GM21423 (cell line): ENCODE measurements at regions not wholly inside any gene's neighbourhood (a gene's known extent, or its start where the extent isn't known, plus 50 kb on each side); places are given as distances from the start of the nearest gene placed in this dataset.

Experiments
- ATAC-seq: cut with Tn5 transposase; IDR thresholded peaks from one replicate; pipeline ENCODE4 v1.9.1; 2021; ENCODE audit warnings: mild to moderate bottlenecking, moderate library complexity; ENCODE audit not compliant: unreplicated experiment

DNA sequence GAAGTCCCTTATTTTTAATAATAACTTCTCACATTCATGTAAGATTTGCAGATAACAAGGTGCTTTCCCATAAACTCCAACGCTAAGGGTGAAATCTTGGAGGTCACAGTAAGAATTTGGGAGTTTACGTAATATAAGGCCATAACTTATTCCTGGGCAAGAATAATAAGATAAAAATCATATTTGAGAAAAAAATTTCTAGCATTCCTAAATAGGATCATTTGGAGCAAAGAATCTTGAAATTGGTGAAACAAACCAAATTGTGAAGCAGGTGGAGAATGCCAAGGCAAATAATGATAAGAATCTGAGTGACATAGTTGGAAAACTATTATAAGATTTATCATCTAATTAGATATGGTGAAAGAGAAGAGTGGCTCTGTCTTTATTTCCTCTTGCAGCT lies 50.4 kb upstream of the FGF16 start:
- no peak for ATAC-seq
